ENCODE measurements at regions not wholly inside any gene's neighbourhood (a gene's known extent, or its start where the extent isn't known, plus 50 kb on each side); places are given as distances from the start of the nearest gene placed in this dataset.
A peak's percentile ranks its signal among the peaks of the same experiment; 100 is the strongest.
"Not testable (repeated sequence)": the region's sequence is repeated elsewhere in the genome, so short reads cannot be mapped to it uniquely, and the experiment has no call there.

DNA sequence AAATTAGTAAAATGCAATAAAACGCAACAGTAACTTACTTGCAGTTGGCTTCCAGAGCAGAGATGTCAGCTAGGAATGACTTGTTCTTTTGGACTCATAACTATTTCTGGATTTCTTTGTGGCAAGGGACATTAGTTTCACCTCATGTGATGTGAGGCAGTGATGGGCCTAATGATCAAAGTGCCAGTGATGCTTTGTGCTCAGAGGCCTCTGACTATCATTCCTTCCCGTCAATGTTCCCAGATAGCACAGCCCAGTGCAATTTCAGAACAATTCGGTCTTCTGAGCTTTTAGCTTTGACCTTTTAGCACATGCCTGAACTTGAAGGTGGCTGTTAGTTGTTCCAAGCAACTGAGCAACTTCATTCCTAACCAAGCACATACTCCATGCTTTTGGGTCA is 596.8 kb downstream of the TFAP2B start:
- no peak for DNase-seq

DNA sequence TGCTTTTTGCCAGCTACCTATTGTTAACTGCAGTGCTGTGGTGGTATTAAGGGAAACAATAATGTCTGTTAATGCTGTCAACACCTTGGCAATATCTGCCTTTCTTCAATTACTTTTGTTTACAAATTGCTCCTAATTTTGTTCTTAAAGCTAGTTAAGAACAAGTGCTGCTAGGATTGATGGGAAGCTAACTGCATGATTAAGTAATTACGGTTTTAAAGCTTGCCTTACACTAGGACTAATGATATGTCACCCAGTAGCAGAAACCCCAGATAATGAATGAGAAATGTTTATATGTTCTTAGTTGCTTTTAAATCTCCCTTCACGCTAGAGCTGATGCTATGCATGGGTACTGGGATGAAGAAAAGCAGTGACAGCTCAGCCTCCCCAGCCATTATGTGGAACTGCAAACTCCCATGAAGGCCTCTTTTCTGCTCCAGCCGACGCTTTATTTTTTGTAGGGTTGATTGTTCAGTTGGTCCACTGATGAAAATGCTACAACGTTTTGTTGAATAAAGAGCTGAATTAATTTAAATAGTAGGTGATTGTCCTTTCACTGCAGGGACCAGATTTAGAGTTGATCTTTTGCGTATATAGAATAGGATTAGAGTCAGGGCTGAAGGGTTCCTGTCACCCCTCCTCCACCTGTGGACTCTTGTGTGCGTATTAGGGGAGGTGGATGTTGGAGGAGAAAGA is 610.5 kb downstream of the TFAP2B start:
- DNase-seq, result no peak

DNA sequence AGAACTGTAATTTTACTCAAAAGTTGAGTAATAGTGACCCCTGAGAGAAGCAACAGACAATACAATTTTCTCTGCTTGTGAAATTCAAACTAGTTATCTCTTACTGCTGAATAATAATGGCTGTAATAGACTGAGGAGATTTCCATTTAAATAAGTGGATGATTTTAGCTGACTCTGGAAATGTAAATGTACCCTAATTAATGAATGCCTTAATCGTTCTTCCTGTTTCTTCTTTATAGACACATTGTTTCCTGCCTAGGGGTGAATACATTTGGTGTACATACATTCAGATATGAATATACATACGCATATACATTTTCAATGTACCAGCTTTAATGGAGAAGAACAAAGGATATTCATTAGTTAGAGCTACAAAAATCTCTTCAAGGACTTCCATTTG is 611.9 kb downstream of the TFAP2B start:
- DNase-seq, result no peak

DNA sequence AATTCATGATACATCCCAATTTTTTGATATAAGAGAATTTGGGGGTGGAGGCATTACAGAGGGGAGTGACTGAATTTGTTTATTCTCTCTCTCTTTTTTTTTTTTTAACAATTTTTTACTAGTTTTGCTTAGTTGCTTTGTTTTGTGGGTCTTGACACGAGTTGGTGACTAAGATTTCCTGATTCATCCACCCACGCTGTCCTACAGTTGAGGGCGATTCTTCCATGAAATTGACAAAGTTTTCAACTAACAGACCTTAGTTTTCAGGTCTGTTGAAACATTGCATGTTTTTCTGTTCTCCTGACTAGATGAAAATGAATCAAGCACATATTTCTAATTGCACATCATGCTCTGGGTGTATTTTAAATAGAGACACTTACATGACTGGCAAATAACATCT is 613.8 kb downstream of the TFAP2B start:
- DNase-seq, result no peak

DNA sequence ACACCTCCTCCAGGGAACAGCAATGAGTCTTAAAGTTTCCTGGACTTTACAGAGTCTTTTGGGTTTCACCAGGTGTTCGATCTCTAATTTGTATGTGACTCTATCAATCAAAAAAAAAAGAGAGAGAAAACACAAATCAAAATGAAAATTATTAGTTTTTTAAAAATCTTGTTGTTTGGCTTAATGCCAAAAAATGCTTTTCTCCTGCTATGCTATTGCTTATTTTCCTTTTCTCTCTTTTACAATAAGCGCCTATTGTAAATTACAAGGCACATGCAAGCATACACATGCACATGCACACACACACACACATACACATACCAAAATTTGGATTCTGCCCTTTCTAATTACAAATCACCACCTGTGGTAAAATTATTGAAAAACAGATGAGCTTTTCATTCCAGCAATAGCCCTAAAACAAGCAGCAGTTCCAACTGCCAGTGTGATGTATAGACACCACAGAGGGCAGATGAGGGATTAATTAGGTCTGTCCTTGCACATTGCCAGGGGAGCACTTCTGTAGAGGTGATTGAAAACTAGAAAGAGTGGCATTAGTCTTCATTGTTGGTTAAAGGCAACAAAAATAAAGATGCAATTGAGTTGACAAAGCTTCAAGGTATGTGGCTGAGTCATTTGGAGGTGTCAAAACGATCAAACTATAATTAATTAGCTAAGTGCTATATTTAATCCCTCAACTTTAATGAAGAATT is 631.7 kb downstream of the TFAP2B start:
- no peak for DNase-seq

DNA sequence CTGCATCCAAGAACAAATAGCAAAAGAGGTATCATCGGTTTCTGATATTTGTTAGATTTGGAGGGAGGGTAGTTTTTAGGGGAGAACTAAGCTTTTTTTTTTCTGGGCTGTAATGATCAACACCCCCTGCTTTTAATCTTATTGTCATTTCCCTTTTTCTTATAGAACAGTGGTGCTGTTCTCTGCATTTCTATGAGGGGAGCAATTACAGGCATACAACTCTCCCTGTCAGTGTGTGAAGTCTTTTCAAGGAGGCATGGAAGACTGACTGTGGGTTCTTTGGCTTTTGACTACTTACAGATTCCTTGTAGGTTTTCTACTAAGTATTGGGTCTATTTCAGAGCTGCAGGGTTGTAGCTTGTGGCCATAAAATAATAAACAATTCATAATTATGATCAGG is 632.3 kb downstream of the TFAP2B start:
- DNase-seq, result no peak

DNA sequence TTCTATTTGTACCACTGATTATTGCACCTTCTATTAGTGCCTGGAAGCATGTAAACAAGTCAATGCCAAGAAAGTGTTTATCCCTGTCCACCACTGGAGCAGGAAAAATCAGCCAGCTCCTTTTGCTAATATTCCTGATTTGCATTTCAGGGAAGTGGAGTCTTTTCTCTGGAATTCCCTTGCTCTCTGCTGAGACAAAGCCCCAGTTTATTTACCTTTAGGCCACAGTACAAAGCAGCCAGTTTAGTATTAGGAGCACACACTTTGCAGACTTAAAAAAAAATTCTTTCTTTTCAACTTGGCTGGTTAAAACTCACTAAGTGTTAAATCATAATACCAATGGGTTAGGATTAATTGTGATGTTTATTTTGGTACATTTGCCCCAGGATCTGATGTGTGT is 631.1 kb downstream of the PKHD1 start:
- DNase-seq, result no peak

DNA sequence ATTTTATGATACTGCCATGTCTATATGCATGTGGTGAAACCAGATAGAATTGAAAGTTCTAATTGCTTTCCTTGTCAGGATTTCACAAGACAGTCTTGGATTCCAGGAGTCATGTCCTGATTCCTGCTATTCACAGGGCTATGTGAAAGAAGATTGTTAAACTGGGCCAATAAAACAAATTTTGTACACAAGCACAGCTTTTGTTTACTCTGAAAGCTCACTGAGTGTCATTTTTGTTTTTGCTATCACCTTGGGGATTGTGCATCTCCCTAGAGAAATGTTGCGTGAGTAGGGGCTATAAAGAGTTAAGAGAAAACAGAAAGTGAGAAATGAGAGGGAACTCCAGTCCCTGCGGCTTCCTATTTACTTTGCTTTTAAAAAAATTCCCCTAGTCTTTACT is 627.5 kb downstream of the PKHD1 start:
- no peak for DNase-seq

DNA sequence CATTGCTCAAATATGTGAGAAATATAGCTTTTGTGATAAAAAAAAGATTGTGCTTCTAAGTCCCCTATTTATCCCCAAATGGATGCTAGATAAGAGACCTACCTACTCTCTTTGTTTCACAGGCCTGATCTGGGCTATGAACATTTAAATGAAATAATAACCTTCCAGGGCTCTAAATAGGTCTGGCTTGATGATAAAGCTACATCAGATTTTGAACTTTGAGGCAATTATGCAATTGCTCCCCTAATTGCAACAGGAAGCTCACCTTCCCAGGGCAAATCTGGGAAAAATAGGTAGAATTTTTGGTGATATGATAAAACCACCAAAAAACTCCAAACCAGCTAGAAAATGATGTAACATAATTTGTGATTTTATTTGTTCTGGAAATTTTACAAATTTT is 624.5 kb downstream of the PKHD1 start:
- no peak for DNase-seq

DNA sequence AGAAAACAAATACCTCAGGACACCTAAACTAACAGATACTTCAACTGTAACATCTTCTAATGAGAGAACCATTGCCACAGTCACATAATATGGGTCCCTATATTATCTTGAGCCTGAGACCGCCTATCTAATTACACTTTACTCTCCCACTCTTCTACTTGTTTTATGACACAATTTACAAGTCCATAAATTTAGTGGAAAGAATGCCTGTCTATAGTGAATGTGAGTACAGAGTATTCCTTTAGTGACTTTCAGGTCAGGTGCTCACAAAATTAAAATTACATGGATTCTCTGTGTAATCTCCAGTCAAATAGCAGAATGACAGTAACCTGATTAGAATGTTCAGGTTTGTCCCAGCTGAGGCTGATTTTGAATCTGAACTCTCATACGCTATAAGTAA is 624.1 kb downstream of the PKHD1 start:
- no peak for DNase-seq

DNA sequence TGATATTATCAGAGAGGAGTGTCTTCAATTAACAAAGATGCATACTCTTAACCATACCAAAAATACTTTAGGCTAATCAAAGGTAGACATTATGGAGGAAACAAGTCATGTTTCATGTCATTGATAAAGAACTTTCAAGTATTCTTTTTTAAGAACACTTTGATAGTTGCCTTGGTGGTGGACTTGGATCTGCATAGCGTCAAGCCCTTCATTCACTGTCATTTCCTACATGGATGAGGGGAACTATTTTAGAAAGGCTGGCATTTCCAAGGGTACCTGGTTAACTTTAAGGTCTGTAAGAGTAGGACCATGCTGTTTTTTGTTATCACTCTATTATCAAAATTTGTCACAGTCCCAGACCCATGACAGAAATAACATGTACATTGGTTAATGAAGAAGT is 622.5 kb downstream of the PKHD1 start:
- no peak for DNase-seq

DNA sequence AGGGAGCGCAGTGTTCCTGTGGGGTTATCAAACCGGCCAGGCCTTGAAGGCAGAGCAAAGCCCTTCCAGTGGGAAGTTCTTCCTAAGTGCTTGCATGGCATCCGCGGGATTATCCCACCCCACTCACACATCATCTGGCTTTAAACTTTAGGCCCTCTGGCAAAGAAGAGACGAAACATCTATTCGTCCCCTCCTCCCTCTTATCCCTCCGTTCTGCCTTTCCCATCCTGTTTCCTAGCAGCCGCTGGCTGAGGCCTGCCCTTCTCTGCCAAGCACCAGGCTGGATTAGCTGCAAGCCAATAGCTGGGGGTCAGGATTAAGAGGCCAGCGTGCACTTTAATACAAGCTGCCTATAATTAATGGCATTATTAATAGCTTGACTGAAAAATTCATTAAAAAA is 621.0 kb downstream of the PKHD1 start:
- DNase-seq, result no peak

DNA sequence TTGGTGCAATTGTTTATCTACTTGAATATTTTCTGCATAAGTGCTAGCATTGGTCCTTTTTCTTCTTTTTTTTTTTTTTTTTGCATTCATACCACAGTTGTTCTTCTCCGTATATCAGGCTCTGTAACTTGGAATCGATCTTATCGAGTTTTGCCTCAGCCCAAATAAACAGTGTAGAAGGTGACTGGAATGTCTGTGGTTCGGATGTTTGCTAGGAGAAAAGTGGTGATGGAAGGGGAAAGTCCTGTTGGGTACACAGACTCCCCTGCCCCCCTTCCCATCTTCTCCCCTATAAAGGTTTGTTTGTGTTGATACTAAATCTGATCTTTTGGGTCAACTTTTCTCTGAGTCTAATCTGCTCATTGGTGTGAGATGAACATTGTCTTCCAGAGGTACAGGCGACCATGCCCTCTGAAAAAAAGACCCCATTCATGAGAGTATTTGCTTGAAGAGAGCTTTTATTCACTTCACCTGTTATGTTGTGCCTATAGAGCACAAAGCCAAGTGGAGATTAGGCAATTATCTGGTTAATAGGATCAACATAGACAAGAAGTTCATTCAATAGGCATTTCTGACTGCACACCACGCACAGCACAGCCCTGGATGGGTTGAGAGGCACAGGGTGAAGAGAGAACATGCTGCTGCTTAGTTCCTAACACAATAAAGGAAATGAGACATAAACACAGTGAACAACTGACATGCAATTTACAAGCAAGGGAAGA is 620.0 kb downstream of the PKHD1 start:
- no peak for DNase-seq

DNA sequence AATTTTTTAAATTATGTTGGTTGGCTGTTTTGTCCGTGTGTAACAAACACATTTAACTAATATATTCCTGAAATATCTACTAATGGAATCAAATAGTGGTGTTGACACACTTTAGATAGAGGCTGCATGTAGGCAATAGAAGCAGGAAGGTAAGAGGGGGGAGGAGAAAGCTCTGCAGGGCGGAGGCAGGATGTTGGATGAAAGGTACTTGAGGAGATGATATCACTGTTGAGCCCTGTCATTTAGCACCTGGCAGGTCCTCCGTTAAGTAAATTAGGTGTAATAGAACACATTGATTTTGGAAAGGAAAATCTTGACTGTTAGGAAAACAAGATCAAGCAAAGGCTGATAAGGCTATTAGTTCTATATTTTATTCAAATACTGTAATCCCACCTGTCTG is 618.7 kb downstream of the PKHD1 start:
- no peak for DNase-seq

DNA sequence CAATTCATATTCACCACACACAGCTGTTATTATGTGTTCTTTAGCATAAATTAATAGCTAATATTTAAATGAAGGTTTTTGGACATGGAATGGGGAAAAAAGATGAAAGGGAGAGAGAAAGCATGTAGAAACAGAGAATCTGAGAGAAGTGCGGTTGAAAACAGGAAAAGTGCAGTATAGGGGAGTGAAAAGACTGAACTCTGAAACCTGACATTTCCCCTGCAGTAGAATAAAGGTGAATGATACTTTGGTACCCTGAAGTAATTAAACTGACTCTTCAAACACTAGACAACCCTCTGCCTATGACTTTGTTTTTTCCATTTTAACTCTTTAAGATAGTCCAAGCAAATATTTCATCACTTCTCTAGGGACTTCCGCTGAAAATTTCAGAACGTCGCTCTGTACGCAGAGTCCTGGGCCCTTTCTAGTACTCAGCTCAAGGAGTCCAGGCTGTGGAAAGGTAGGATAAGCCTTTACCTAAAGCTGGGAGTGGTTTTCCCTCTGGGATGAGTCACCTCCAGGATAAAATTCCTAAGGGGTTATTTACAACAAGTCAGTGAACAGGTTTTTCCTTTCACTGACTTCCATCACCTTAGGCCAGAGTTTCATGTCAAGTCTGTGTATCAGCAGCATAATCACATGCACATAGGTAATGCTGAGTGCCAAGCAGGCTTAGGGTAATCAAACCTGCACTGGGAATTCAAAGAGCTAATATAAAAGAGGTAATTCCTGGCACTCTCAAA is 614.5 kb downstream of the PKHD1 start:
- no peak for DNase-seq

DNA sequence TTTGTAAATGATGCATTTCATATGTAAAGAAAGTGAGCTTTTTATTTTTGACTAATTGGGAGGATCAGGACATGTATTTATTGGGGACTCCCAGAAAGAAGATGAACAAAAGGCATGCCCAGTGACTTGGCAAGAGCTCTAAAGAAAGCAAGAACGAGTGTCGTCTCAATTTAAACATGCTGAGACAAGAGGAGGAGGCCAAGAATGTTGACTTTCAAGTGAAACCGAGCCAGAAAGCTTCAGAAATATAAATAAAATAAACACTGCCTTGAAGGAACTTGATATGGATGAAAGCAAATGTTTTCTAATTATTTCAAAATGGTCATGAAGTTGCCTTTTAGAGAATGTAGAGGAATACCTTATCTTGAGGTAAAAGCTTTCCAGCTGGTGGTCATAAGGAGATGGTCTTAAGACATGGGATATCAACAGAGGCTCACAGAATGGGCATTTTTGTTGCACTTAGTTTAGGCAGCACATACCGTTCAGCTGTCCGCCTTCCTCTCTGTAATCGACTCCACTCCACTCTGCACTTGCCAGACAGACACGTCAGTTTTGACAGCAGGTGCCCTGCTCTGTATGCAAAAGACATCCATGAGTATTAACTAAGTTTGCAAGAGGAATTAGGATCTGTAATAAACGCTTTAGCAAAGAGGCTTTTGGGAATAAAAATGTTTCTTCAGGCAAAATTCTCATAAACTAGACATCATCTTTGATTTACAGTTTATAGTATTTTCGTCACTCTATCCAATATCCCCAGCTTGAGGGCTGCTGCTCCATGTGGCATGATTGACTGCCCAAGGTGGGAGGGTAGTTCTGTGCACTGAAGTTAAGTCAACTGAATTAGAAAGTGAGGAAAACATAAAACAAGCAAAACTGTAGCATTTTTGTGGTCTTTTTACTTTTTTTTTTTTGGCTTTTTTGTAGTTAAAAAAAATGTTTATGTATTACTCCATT is 613.1 kb downstream of the PKHD1 start:
- peak; percentile 25 for DNase-seq

DNA sequence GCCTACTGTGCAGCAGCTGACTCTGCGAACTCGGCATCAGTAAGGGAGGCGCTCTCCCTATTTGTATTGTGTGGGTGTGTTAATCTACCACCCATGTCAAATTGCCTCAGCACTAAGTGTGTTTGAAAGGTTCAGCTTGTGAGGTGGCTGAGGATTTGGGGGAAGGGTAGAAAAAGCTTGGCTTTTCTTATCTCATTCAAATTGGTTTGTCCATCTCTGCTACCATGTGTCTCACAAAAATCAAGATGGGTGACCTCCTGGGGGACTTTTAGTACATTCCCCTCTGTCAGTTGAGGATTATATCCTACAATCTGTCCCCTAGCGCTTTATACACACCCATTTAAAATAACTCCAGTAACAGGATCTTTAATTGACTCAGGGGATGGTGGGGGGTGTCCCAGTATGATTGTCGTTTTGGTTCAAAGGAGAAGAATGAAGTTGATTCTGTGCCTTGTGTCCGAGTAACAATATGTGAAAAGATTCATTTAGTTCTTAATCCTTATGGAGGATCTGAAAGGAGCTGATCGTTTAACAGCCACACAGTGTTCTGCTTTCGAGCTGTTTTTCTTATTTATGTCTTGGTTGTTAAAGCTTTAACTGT is 609.6 kb downstream of the PKHD1 start:
- no peak for DNase-seq

DNA sequence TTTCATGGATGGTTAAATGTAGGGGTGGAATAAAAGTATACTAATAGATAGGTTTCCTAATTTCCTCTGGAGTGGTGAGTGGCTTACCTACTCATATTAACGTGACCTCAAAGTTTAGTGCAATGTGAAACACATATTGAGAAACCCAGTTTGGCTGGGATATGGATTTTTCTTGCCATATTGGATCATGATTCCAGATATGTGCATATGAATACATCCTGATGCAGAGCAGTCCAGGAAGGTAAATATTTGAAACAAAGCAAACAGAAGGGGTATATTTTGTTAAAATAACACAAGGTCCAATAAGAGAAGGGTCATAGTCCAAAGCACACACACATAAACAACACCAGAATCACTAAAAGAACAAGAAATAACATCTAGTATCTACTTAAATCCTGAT is 608.1 kb downstream of the PKHD1 start:
- no peak for DNase-seq

DNA sequence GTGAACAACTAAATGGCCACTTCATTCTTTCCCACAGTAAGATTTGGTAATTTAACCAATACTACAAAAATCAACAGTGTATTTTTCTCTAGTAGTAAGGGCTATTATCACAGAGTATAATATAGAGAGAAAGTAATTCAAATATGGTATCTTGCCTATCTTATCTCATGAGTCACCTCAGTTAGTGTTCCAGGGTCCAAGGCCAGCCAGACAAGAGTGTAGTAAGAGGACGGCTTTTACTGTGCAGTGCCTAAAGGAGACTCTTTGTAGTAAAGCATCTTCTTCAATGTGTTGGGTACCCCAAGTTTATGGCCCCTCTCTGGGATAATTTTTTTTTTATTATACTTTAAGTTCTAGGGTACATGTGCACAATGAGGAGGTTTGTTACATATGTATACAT is 607.4 kb downstream of the PKHD1 start:
- no peak for DNase-seq

DNA sequence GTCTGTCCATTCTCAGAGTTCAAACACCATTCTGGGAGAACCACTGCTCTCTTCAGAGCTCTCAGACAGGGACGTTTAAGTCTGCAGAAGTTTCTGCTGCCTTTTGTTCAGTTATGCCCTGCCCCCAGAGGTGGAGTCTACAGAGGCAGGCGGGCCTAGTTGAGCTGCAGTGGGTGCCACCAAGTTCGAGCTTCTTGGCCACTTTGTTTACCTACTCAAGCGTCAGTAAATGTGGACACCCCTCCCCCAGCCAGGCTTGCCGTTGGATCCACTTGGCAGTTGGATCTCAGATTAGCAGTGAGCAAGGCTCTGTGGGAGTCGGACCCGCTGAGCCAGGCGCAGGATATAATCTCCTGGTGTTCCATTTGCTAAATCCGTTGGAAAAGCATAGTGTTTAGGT is 601.5 kb downstream of the PKHD1 start:
- not testable (repeated sequence) for DNase-seq

DNA sequence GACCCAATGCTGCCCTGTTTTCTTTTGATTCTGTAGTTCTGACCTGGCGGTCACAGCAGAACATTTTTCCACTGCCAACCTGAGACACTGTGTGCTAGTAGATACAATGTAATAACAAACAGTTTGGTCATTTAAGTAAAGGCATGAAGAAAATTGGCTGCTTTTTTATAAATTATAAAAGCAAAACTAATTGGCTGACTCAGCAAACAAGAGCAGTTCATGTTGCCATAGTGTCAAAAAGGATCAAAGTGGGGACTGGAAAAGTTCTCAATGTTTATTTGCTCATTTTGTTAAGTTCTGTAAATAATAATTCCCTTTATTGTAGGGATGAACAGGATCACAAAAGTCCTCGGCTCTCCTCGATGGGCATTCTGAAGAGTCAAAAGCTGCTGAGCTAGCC is 599.5 kb downstream of the PKHD1 start:
- DNase-seq, result no peak

DNA sequence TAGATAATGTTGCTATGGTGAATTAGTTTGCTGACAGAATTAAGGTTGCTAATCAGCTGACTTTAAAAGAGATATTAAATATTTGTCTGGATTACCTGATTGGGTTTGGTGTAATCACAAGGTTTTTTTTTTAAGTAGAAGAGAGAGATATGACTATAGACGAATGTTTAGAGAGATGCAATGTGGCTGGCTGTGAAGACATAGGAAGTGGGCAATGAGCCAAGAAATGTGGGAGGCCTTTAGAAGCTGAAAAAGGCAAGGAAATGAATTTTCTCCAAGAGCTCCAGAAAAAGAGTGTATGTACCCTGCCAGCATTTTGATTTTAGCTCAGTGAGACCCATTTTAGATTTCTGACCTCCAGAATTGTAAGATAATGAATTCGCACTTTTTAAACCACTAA is 598.3 kb downstream of the PKHD1 start:
- no peak for DNase-seq
